ENCODE measurements at regions not wholly inside any gene's neighbourhood (a gene's known extent, or its start where the extent isn't known, plus 50 kb on each side); places are given as distances from the start of the nearest gene placed in this dataset.

GRCh38 chr9:81468084-81468595 lies 221.2 kb downstream of the TLE1 start:
- DNase-seq (ENCODE audit: low read depth) = no peak
- TF ChIP-seq, protein P1, sequence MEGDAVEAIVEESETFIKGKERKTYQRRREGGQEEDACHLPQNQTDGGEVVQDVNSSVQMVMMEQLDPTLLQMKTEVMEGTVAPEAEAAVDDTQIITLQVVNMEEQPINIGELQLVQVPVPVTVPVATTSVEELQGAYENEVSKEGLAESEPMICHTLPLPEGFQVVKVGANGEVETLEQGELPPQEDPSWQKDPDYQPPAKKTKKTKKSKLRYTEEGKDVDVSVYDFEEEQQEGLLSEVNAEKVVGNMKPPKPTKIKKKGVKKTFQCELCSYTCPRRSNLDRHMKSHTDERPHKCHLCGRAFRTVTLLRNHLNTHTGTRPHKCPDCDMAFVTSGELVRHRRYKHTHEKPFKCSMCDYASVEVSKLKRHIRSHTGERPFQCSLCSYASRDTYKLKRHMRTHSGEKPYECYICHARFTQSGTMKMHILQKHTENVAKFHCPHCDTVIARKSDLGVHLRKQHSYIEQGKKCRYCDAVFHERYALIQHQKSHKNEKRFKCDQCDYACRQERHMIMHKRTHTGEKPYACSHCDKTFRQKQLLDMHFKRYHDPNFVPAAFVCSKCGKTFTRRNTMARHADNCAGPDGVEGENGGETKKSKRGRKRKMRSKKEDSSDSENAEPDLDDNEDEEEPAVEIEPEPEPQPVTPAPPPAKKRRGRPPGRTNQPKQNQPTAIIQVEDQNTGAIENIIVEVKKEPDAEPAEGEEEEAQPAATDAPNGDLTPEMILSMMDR (IDR thresholded peaks at IDR 0.05; ENCODE audit: low read length, missing control alignments) = no peak
- H3K4me3 ChIP-seq (replicated peaks; ENCODE audit: low read depth, low read length) = no peak overlapping the region

DNA sequence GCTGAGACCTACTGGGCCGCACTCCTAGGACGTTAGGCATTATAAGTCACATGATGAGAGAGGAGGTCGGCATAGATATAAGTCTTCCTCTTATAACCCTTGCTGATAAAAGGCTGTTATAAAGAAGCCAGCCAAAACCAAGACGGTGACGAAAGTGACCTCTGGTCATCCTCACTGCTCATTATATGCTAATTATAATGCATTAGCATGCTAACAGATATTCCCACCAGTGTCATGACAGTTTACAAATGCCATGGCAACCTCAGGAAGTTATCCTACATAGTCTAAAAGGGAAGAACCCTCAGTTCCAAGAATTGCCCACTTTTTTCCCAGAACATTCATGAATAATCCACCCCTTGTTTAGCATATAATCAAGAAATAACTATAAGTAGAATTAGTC lies 222.4 kb downstream of the TLE1 start:
- DNase-seq (ENCODE audit: low read depth) = no peak
- TF ChIP-seq, protein P1 (IDR thresholded peaks at IDR 0.05; ENCODE audit: low read length, missing control alignments) = no peak
- H3K4me3 ChIP-seq (replicated peaks; ENCODE audit: low read depth, low read length) = no peak overlapping the region

DNA sequence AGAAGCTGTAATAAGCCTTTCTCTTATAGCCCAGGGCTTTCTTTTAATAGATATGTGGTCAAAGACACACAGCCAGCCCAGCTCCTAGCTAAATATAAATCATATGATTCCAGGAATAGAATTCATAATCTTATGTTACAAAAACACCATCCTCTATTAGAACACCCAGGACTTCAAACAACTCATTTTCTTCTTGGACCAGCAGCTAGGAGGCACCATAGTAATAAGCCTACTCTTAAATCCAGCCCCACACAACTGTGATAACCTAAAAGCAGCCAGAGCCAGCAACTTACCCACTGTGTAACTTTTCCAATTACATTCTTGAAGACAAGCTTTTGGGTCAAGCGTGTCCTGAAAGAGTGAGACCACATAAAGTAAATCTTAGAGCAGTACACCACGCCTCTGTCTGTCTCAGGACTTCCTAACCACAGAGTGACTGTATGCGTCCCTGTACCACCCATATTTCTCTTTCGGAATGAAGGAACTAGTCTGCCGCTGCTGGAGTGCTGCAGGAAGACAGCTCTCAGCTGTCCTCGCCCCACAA lies 223.8 kb downstream of the TLE1 start:
- H3K4me3 ChIP-seq (replicated peaks; ENCODE audit: low read depth, low read length) = no peak overlapping the region
- no peak for DNase-seq (ENCODE audit: low read depth)
- TF ChIP-seq, protein P1 (IDR thresholded peaks at IDR 0.05; ENCODE audit: low read length, missing control alignments) = no peak

GRCh38 chr9:81462801-81463200 lies 226.5 kb downstream of the TLE1 start:
- DNase-seq (ENCODE audit: low read depth) = no peak

GRCh38 chr9:81461196-81461595 lies 228.2 kb downstream of the TLE1 start:
- DNase-seq (ENCODE audit: low read depth) = peak; percentile 36
- no peak overlapping the region for H3K4me3 ChIP-seq (replicated peaks; ENCODE audit: low read depth, low read length)
- TF ChIP-seq, protein P1 (IDR thresholded peaks at IDR 0.05; ENCODE audit: low read length, missing control alignments) = no peak

More at GRCh38 chr9:81462801-81463200, 226.5 kb downstream of the TLE1 start:
- no peak overlapping the region for H3K4me3 ChIP-seq (replicated peaks; ENCODE audit: low read depth, low read length)
- TF ChIP-seq, protein P1 (IDR thresholded peaks at IDR 0.05; ENCODE audit: low read length, missing control alignments) = no peak

DNA sequence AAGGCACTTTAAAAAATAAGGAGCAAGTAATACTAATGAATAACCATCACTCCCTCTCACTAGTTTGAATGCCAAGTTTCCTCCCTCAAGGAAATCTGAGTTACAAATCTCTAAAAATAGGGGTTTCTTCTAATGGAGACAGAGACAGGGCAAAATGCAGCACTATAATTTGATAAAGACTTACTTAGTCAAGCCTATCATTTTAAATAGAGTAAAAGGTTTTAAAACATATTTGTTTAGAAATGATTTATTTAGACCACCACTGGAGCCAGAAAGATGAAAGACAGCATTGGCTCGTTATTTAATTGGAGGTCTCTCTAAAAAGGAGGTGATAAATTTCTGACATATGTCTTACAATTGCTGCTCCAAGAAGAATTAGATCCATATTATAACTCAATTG lies 228.7 kb downstream of the TLE1 start:
- no peak for DNase-seq (ENCODE audit: low read depth)

More for the DNA sequence above, 228.7 kb downstream of the TLE1 start:
- TF ChIP-seq, protein P1 (IDR thresholded peaks at IDR 0.05; ENCODE audit: low read length, missing control alignments) = no peak
- no peak overlapping the region for H3K4me3 ChIP-seq (replicated peaks; ENCODE audit: low read depth, low read length)

Data from fibroblast of pulmonary artery (primary cell).